H9 (cell line): ENCODE measurements at regions not wholly inside any gene's neighbourhood (a gene's known extent, or its start where the extent isn't known, plus 50 kb on each side); places are given as distances from the start of the nearest gene placed in this dataset.

Experiments used
- DNase-seq: peaks from one replicate; pipeline ENCODE4 v3.0.0-alpha.2; 2017
- H2AFZ ChIP-seq: one replicate; pipeline ENCODE4 v1.6.1; 2013; ENCODE audit warnings: mild to moderate bottlenecking, low read length, control low read depth, moderate library complexity
- H2AK5ac ChIP-seq: 2 replicates; pipeline ENCODE4 v1.6.1; 2013; ENCODE audit warnings: low read length, control low read depth, mixed read lengths; ENCODE audit not compliant: insufficient read length
- H2BK120ac ChIP-seq: one replicate; pipeline ENCODE4 v1.6.1; 2013; ENCODE audit warnings: low read depth, mild to moderate bottlenecking, low read length, control low read depth, inconsistent platforms; ENCODE audit not compliant: poor library complexity, severe bottlenecking
- H2BK12ac ChIP-seq: 2 replicates; pipeline ENCODE4 v1.6.1; 2013; ENCODE audit warnings: low read length, control low read depth, mixed read lengths, low read depth; ENCODE audit not compliant: insufficient read length
- H2BK15ac ChIP-seq: 2 replicates; pipeline ENCODE4 v1.6.1; 2013; ENCODE audit warnings: low read depth, low read length, control low read depth
- H2BK20ac ChIP-seq: one replicate; pipeline ENCODE4 v1.6.1; 2013; ENCODE audit warnings: low read depth, mild to moderate bottlenecking, low read length, control low read depth, inconsistent platforms; ENCODE audit not compliant: poor library complexity, severe bottlenecking
- H2BK5ac ChIP-seq: 2 replicates; pipeline ENCODE4 v1.6.1; 2013; ENCODE audit warnings: low read length, control low read depth, mixed read lengths; ENCODE audit not compliant: insufficient read length
- H3K14ac ChIP-seq: 2 replicates; pipeline ENCODE4 v1.6.1; 2013; ENCODE audit warnings: low read length, control low read depth; ENCODE audit not compliant: insufficient read depth
- H3K18ac ChIP-seq: 2 replicates; pipeline ENCODE4 v1.6.1; 2013; ENCODE audit warnings: low read depth, mild to moderate bottlenecking, mixed read lengths, low read length, control low read depth; ENCODE audit not compliant: insufficient read length
- H3K23ac ChIP-seq: 2 replicates; pipeline ENCODE4 v1.6.1; 2013; ENCODE audit warnings: low read length, control low read depth, mixed read lengths, low read depth; ENCODE audit not compliant: insufficient read length
- H3K23me2 ChIP-seq: 2 replicates; pipeline ENCODE4 v1.6.1; 2013; ENCODE audit warnings: low read depth, mild to moderate bottlenecking, mixed read lengths, low read length, control low read depth; ENCODE audit not compliant: insufficient read length, poor library complexity, severe bottlenecking
- H3K27ac ChIP-seq: 2 replicates; pipeline ENCODE4 v1.5.1; 2013; ENCODE audit warnings: low read length, control low read depth, mixed read lengths, low read depth; ENCODE audit not compliant: insufficient read length
- H3K27me3 ChIP-seq: 2 replicates; pipeline ENCODE4 v1.6.1; 2013; ENCODE audit warnings: low read length, control low read depth, inconsistent platforms; ENCODE audit not compliant: insufficient read depth
- H3K4ac ChIP-seq: 2 replicates; pipeline ENCODE4 v1.6.1; 2013; ENCODE audit warnings: low read depth, mild to moderate bottlenecking, control low read depth, inconsistent platforms, low read length, moderate library complexity
- H3K4me1 ChIP-seq: 2 replicates; pipeline ENCODE4 v1.6.1; 2013; ENCODE audit warnings: low read length, control low read depth, inconsistent platforms; ENCODE audit not compliant: insufficient read depth
- H3K4me2 ChIP-seq: 2 replicates; pipeline ENCODE4 v1.6.1; 2013; ENCODE audit warnings: low read length, control low read depth, mixed read lengths; ENCODE audit not compliant: insufficient read length, insufficient read depth
- H3K56ac ChIP-seq: 2 replicates; pipeline ENCODE4 v1.6.1; 2013; ENCODE audit warnings: low read depth, mild to moderate bottlenecking, mixed read lengths, low read length, control low read depth; ENCODE audit not compliant: insufficient read length
- H3K79me1 ChIP-seq: 2 replicates; pipeline ENCODE4 v1.6.1; 2013; ENCODE audit warnings: low read depth, mild to moderate bottlenecking, moderate library complexity, low read length, control low read depth, inconsistent platforms; ENCODE audit not compliant: insufficient read depth, poor library complexity, severe bottlenecking
- H3K79me2 ChIP-seq: 2 replicates; pipeline ENCODE4 v1.6.1; 2013; ENCODE audit warnings: low read length, control low read depth, inconsistent platforms; ENCODE audit not compliant: insufficient read depth
- H3K9ac ChIP-seq: 2 replicates; pipeline ENCODE4 v1.6.1; 2013; ENCODE audit warnings: low read length, control low read depth, mixed read lengths; ENCODE audit not compliant: insufficient read length; ENCODE audit errors: extremely low read depth
- H3K9me3 ChIP-seq: one replicate; pipeline ENCODE4 v1.6.1; 2013; ENCODE audit warnings: low read depth, low read length, inconsistent platforms; ENCODE audit not compliant: control insufficient read depth
- H3T11ph ChIP-seq: one replicate; pipeline ENCODE4 v1.6.1; 2013; ENCODE audit warnings: mild to moderate bottlenecking, low read length, control low read depth, inconsistent platforms
- H4K20me1 ChIP-seq: one replicate; pipeline ENCODE4 v1.6.1; 2013; ENCODE audit not compliant: control insufficient read depth, insufficient read length, insufficient read depth
- H4K5ac ChIP-seq: 2 replicates; pipeline ENCODE4 v1.6.1; 2013; ENCODE audit warnings: low read depth, mild to moderate bottlenecking, mixed read lengths, low read length, control low read depth; ENCODE audit not compliant: insufficient read length
- H4K8ac ChIP-seq: replicated peaks from 2 replicates; pipeline ENCODE4 v1.6.1; 2013; ENCODE audit warnings: low read length, control low read depth, mixed read lengths, low read depth; ENCODE audit not compliant: insufficient read length
- H4K91ac ChIP-seq: 2 replicates; pipeline ENCODE4 v1.6.1; 2013; ENCODE audit warnings: low read depth, mild to moderate bottlenecking, moderate library complexity, mixed read lengths, low read length, control low read depth; ENCODE audit not compliant: insufficient read length
- H3K27ac Mint-ChIP-seq, 3 experiments: 2 replicates in 2 of 3; 3 replicates in 1 of 3; pipeline ENCODE4 v1.8.0; 2020 to 2021; ENCODE audit warnings: mixed read lengths in 3 of 3, mild to moderate bottlenecking in 1 of 3, moderate library complexity in 1 of 3
- H3K27me3 Mint-ChIP-seq: 2 replicates; pipeline ENCODE4 v1.8.0; 2021; ENCODE audit warnings: low read depth, mild to moderate bottlenecking, moderate library complexity, mixed read lengths
- H3K36me3 Mint-ChIP-seq, 3 experiments: 2 replicates in 2 of 3; 3 replicates in 1 of 3; pipeline ENCODE4 v1.8.0; 2020 to 2021; ENCODE audit warnings: low read depth in 3 of 3, mixed read lengths in 3 of 3; ENCODE audit not compliant: insufficient read depth in 1 of 3
- H3K4me1 Mint-ChIP-seq, 2 experiments: 2 replicates each; pipeline ENCODE4 v1.8.0; 2020; ENCODE audit warnings: mixed read lengths in 2 of 2
- H3K4me3 Mint-ChIP-seq, 2 experiments: 2 replicates in 1 of 2; 3 replicates in 1 of 2; pipeline ENCODE4 v1.8.0; 2020 to 2021; ENCODE audit warnings: mild to moderate bottlenecking in 2 of 2, mixed read lengths in 2 of 2, moderate library complexity in 1 of 2
- H3K9me3 Mint-ChIP-seq, 2 experiments: 2 replicates in 1 of 2; 3 replicates in 1 of 2; pipeline ENCODE4 v1.8.0; 2020; ENCODE audit warnings: mild to moderate bottlenecking in 2 of 2, mixed read lengths in 2 of 2, moderate library complexity in 1 of 2
- WGBS: extraction: QIAGEN DNeasy Blood & Tissue Kit; methylation state at CpG from one replicate; pipeline ENCODE4 v1.1.7; 2013; ENCODE audit warnings: missing lambda C conversion rate, low lambda C conversion rate, mixed read lengths; ENCODE audit not compliant: insufficient read length; ENCODE audit errors: extremely low coverage; 5-methylcytosine and 5-hydroxymethylcytosine counted together
- TF ChIP-seq, protein P1 (sequence below): fragments of 200-600 bp; sonication (generic); conservative IDR thresholded peaks from 3 replicates; pipeline ENCODE4 v1.8.0; 2021; ENCODE audit warnings: antibody characterized with exemption, mild to moderate bottlenecking

DNA sequence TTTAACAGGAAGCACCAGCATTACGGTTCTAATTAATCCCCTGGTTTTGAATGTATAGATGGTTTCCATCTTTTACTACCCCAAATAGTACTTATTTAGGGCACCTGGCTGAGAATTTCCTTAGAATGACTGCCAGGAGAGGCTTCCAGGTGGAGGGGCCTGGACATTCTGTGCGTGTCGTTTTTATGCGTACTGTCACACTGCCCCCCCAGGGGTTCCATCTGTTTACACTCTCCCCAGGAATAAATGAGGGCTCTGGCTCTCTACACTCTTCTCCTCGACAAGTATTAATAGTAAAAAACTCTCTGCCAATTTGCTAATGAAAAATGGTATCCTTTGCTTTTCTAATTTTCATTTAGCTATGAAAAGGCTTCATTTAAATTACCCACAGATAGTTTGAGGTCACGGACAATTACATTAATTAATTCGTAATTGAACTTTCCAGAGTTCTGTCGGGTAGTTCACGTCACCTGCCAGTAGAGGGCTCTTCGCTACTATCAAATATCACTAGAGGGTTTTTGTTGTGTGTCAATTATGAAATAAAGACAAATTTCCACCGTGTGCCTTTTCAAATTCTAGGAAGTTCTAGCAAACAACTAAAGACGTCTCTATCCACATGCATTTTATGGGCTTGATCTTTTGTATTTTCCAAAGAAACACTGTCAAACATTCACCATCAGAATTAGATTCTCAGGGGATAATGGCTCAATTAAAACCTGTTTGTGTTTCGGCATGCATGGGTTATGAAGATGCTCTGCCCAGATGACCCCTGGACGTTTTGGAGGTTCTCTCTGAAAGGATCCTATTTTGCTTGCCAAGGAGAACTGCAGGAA lies 88.8 kb upstream of the ASB18 start:
- Histone ChIP-seq H2AK5ac (no peak overlapping the region), H3K23me2 (no peaks in the 10 kb centered on the region), H3K14ac (no peak overlapping the region), H3K4ac (no peak overlapping the region), H3T11ph (no peak overlapping the region), H3K18ac (no peak overlapping the region), H3K9ac (no peak overlapping the region), H3K23ac (no peak overlapping the region), H3K4me1 (0 out of 2 replicates have a peak, but pooled peaks cover 2% of the 10 kb centered on the region), H2BK5ac (no peak overlapping the region), H2BK120ac (no peak overlapping the region), H3K79me1 (no peaks in the 10 kb centered on the region), H3K79me2 (no peaks in the 10 kb centered on the region), H2BK12ac (no peak overlapping the region), H3K4me2 (no peak overlapping the region), H2BK20ac (no peak overlapping the region), H3K27ac (no peak overlapping the region), H4K8ac (no peak overlapping the region), H2AFZ (no peak overlapping the region), H4K5ac (no peak overlapping the region), H3K9me3 (no peaks in the 10 kb centered on the region), H3K56ac (no peak overlapping the region), H4K91ac (no peak overlapping the region), H2BK15ac (no peak overlapping the region), H4K20me1 (no peaks in the 10 kb centered on the region), H3K27me3 (no peaks in the 10 kb centered on the region)
- WGBS, result no CpG with 5 or more reads among the region's 14 CpGs
- no peak overlapping the region for H3K27ac Mint-ChIP-seq
- H3K36me3 Mint-ChIP-seq, result no peaks in the 10 kb centered on the region
- peaks cover 13% of the 10 kb centered on the region in 2 experiments for H3K4me1 Mint-ChIP-seq
- DNase-seq, result peak; percentile 23
- peaks cover 1% of the 10 kb centered on the region; the same call in 1 of the 2 replicates for H3K27me3 Mint-ChIP-seq
- H3K9me3 Mint-ChIP-seq, result no peaks in the 10 kb centered on the region
- TF ChIP-seq, protein P1, sequence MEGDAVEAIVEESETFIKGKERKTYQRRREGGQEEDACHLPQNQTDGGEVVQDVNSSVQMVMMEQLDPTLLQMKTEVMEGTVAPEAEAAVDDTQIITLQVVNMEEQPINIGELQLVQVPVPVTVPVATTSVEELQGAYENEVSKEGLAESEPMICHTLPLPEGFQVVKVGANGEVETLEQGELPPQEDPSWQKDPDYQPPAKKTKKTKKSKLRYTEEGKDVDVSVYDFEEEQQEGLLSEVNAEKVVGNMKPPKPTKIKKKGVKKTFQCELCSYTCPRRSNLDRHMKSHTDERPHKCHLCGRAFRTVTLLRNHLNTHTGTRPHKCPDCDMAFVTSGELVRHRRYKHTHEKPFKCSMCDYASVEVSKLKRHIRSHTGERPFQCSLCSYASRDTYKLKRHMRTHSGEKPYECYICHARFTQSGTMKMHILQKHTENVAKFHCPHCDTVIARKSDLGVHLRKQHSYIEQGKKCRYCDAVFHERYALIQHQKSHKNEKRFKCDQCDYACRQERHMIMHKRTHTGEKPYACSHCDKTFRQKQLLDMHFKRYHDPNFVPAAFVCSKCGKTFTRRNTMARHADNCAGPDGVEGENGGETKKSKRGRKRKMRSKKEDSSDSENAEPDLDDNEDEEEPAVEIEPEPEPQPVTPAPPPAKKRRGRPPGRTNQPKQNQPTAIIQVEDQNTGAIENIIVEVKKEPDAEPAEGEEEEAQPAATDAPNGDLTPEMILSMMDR, result peak; percentile 88
- H3K4me3 Mint-ChIP-seq, result no peak overlapping the region
